KOPT-K1 (cell line): ENCODE measurements at regions not wholly inside any gene's neighbourhood (a gene's known extent, or its start where the extent isn't known, plus 50 kb on each side); places are given as distances from the start of the nearest gene placed in this dataset.

Experiments used
- H3K27ac ChIP-seq: fragments of 200-600 bp; sonication (generic); 2 replicates; pipeline ENCODE4 v1.5.1; 2016; ENCODE audit warnings: antibody characterized with exemption, mild to moderate bottlenecking, low read depth, low read length; ENCODE audit not compliant: poor library complexity, severe bottlenecking
- H3K36me3 ChIP-seq: fragments of 200-600 bp; sonication (generic); 2 replicates; pipeline ENCODE4 v1.5.1; 2017; ENCODE audit warnings: antibody characterized with exemption, mild to moderate bottlenecking, low read length, moderate library complexity; ENCODE audit not compliant: insufficient read depth
- H3K9me3 ChIP-seq: fragments of 200-600 bp; sonication (generic); 2 replicates; pipeline ENCODE4 v1.5.1; 2017; ENCODE audit warnings: antibody characterized with exemption, low read length, mild to moderate bottlenecking; ENCODE audit not compliant: insufficient read depth, poor library complexity, severe bottlenecking

DNA sequence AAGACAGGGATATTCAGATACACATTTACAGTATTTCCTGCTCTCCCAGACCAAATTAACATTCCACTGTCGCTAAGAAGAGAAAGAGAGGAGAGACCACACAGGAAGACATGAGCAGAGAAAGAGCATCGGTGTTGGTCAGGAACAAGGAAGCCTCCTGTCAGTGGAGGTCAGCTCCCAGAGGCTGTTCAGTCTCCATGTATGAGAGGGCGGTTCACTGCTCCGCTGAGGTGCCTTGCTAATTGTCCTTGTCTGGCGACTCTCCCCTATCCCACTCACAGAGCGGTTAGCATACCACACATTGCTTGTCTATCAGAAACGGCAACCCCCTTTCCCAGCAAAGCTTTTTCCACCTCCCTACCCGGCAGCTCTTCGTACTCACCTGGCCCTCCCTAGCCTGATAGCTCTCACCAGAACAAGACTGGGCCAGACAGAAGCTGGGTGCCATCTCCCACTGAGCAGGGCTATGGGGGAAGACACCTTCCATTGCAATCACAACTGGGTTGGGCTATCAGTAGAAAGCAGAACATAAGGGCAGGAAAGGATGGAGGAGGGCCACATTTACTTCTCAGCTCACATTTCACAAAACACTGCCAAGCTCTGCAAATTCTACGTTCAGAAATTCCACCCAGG lies 58.6 kb upstream of the LMNB1 start:
- H3K9me3 ChIP-seq, result no peaks in the 10 kb centered on the region
- no peaks in the 10 kb centered on the region for H3K36me3 ChIP-seq
- no peak overlapping the region for H3K27ac ChIP-seq

DNA sequence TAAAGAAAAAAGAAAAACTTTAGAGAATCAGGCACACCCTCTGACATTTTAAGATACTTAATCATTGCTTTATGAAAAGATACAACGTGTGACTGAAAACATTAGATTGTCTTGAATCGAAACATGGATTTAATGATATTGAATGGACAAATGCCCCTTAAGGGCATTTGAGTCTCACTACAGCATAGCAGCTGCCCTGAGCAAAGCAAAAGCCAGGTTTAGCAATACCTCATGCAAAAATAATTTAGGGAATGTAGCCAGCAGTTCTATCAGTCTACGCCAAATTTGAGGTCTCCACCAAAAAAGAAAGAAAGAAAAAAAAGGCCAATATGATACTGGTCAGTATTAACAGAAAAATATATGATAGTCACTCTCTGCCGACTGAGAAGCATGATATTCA lies 56.6 kb upstream of the LMNB1 start:
- Histone ChIP-seq H3K9me3 (peaks cover 4% of the 10 kb centered on the region), H3K36me3 (no peaks in the 10 kb centered on the region), H3K27ac (no peak overlapping the region)

- Histone ChIP-seq H3K36me3 (no peaks in the 10 kb centered on the region), H3K27ac (no peak overlapping the region), H3K9me3 (peaks cover 4% of the 10 kb centered on the region)
These were observed 53.3 kb upstream of the LMNB1 start for GRCh38 chr5:126723643-126724042.
